GM18867 (cell line): ENCODE measurements at regions not wholly inside any gene's neighbourhood (a gene's known extent, or its start where the extent isn't known, plus 50 kb on each side); places are given as distances from the start of the nearest gene placed in this dataset.

Source experiments
- ATAC-seq: cut with Tn5 transposase; IDR thresholded peaks from one replicate; pipeline ENCODE4 v1.9.1; 2021; ENCODE audit warnings: mild to moderate bottlenecking, moderate library complexity; ENCODE audit not compliant: unreplicated experiment

DNA sequence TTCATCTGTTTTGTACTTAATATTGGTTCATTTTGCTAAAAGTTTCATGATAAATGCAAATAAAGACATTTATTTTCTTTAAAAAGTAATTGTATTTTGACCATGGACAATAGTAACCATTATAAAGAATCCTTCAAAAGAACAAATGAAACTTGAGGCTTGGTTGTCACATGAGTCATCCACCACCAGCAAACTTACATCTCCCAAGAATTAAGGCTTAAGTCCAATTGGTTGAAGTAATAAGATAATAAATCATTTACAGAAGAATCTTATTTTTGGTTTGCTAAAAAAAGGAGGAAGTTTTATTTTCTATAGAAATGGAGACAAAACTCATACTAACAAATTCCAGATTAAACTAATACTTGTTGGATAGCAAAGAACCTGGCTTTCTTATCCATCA is 84.8 kb upstream of the KITLG start:
- no peak for ATAC-seq

GRCh38 chr12:88662961-88663360 is 82.7 kb upstream of the KITLG start:
- no peak for ATAC-seq

DNA sequence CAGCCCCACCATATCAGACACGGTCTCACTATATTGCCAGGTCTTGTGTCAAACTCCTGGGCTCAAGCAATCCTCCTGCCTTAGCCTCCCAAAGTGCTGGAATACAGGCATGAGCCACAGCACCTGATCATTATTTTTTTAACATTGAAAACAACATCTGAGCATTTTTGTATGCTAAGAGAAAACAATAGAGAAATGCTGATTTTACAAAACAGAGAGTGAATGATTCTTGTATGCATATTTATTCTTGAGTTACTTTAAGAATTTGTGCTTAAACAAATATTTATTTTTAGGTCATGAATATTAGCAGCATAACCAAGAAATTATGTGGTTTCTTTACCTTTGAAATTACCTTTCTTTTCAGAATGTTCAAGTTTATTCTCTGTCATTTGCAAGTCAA is 81.8 kb upstream of the KITLG start:
- no peak for ATAC-seq

GRCh38 chr12:88658009-88658408 is 77.7 kb upstream of the KITLG start:
- no peak for ATAC-seq

GRCh38 chr12:88650715-88651114 is 70.4 kb upstream of the KITLG start:
- ATAC-seq: no peak

DNA sequence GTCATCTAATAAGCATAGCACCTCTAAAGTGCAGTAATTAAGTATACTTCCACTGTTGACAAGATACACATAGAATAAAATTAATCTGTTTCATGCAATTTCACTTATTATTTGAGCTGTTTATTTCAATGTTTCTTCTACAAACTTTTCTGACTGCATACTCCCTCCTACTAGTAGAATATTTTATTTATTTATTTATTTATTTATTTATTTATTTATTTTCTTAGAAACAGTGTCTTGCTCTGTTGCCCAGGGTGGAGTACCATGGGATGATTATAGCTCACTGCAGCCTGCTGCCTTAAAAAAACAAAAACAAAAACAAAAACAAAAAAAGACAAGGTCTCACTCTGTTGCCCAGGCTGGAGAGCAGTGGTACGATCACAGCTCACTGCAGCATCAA is 68.4 kb upstream of the KITLG start:
- no peak for ATAC-seq

GRCh38 chr12:88646824-88647223 is 66.6 kb upstream of the KITLG start:
- ATAC-seq: no peak

DNA sequence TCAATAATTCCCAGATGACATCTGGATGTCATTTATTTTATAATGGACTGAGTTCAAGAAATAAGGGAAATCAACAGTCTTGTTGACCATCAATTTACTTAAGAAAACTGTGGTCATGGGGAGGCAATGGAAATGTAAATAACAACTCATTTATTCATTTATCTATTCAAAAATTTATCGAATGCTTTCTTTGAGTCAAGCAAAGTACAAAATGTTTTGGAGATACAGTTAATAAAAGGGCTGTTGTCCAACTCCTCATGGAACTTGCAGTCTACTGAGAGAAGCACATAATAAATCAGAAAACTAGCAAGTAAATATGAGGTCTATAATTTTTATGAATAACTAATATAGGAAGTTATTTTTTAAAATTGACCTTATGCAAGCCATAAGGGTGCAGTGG is 65.5 kb upstream of the KITLG start:
- no peak for ATAC-seq

DNA sequence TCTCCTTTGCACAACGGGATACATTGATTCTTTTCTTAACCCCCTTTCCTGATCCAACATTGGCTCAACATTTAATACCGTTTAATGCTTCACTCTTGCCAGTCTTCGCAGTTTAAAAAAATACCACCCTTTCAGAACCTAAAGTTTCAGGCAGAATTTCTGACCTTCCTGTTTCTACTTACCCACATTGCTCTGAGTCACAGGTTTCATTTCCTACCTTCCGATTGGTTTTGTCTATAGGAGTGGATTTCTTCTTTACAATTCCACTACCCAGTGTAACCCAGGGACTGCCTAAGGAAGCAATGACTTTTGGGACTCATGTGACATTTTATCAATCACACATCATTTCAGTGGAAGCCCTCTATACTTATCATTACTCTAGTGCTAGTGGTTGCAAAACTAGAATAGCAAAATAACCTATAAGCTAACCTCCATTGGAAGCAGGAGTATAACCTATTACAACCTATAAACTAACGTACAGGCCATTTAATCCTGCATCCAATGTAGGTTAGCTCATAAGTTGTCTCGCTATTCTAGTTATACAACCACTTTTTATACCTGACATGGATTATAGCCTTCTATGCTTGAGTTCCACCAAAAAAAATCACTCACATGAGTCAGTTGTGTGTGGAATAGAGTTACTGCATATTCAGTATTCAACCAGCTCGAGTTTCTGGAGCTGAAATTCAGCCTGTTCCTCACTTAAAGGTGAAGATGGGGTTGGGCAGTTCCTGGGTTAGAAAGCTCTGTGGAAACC is 64.9 kb upstream of the KITLG start:
- ATAC-seq: peak; percentile 64

GRCh38 chr12:88643685-88644084 is 63.4 kb upstream of the KITLG start:
- no peak for ATAC-seq

GRCh38 chr12:88642675-88643431 is 62.6 kb upstream of the KITLG start:
- ATAC-seq: no peak

GRCh38 chr12:88638966-88639760 is 58.9 kb upstream of the KITLG start:
- ATAC-seq: no peak

GRCh38 chr12:88638388-88638787 is 58.1 kb upstream of the KITLG start:
- ATAC-seq: no peak

DNA sequence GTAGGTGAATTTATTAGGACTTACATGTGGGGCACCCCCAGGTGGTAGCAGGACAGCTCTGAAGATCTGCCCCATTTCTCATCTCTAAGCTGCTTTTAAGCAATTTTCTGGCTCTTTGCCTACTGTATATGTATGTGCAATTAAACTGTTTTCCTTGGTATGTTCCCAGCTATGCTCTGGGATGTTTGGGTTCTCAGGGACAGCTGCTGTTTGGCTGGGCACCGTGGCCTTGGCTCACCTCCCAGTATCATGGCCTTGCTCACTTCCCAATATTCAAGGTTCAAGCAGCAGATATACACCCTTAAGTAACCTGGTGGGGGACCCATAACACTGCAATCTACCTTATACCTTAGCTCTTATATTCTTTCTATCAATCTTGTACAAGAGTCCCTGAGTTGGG is 53.7 kb upstream of the KITLG start:
- no peak for ATAC-seq

DNA sequence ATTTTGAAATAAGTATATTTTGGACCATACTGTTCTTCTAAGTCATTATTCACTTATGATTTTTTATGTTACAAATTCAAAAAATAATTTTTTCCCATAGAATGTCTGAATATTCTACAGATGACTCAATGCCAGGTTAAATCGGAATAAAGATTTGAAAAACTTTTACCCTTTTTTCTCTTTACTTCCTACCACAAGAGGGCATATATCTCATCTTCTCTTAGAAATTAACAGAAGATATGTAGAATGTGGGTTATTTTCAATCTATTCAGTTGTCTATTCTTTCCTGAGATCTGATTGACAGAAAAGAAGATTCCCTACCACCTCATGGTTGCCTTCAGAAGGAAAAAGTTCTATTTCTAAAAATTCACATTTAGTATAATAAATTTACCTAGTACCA is 53.0 kb upstream of the KITLG start:
- ATAC-seq: no peak

- no peak for ATAC-seq
These were observed 50.3 kb upstream of the KITLG start for GRCh38 chr12:88630561-88630960.
